Fibroblast of the aortic adventitia (primary cell): ENCODE measurements at regions not wholly inside any gene's neighbourhood (a gene's known extent, or its start where the extent isn't known, plus 50 kb on each side); places are given as distances from the start of the nearest gene placed in this dataset.

Source experiments
- DNase-seq: peaks from one replicate; pipeline ENCODE4 v3.0.0-alpha.2; 2010; ENCODE audit warnings: low read depth
- H3K4me3 ChIP-seq: 2 replicates; pipeline ENCODE4 v1.5.1; 2011; ENCODE audit warnings: low read depth, mild to moderate bottlenecking, control low read depth, low read length, moderate library complexity
- TF ChIP-seq, protein P1 (sequence below): IDR thresholded peaks from 2 replicates; pipeline ENCODE4 v1.5.1; 2011; ENCODE audit warnings: mild to moderate bottlenecking, low read length, control low read depth, inconsistent platforms; ENCODE audit not compliant: insufficient read depth

DNA sequence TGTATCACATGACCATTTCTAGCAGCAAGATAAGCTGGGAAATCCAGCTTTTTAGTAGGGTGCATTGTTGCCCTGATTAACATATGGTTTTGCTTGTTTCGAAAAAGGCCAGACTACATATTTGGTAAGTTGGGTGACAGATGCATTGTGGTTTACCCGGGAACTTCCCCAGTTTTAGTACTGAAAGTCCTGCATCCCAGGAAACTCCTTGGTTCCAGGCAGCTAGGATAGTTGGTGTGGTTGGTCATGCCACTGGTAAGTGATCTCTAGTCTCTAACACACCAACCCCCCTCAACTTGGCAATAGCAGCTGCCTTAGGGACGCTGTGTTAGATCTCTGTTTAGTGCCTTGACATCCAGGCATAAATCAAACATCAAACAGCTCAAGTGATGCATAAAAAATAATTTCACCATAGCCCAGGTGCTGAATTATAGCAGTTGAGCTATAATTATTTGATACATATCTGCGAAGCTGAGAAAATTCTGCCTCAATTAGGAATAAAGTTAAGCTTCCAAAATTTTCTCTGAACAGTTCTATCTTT is 216.5 kb downstream of the TFAP2C start:
- TF ChIP-seq, protein P1, sequence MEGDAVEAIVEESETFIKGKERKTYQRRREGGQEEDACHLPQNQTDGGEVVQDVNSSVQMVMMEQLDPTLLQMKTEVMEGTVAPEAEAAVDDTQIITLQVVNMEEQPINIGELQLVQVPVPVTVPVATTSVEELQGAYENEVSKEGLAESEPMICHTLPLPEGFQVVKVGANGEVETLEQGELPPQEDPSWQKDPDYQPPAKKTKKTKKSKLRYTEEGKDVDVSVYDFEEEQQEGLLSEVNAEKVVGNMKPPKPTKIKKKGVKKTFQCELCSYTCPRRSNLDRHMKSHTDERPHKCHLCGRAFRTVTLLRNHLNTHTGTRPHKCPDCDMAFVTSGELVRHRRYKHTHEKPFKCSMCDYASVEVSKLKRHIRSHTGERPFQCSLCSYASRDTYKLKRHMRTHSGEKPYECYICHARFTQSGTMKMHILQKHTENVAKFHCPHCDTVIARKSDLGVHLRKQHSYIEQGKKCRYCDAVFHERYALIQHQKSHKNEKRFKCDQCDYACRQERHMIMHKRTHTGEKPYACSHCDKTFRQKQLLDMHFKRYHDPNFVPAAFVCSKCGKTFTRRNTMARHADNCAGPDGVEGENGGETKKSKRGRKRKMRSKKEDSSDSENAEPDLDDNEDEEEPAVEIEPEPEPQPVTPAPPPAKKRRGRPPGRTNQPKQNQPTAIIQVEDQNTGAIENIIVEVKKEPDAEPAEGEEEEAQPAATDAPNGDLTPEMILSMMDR, result no peak
- DNase-seq, result no peak

DNA sequence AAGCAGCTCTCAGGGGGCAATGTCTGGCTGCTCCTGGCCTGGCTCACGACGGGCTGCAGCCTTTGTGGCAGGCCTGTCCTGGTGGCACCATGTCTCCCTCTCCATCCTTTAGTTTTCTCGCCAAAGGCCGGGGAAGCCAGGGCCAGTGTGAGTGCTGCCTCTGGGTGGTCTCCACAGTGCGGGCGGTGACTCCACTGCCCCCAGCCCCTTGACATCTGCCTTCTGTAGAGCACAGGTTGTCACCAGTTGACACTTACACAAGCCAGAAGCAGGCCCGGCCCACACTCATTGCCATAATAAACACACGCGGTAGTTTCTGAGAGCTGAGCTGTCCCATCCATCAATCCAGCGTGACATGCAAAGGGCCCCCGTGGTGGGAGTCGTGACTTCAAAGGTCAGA is 219.5 kb downstream of the TFAP2C start:
- TF ChIP-seq, protein P1, result no peak
- no peak for DNase-seq
- H3K4me3 ChIP-seq, result no peak overlapping the region

More for the DNA sequence above, 216.5 kb downstream of the TFAP2C start:
- H3K4me3 ChIP-seq, result no peak overlapping the region

DNA sequence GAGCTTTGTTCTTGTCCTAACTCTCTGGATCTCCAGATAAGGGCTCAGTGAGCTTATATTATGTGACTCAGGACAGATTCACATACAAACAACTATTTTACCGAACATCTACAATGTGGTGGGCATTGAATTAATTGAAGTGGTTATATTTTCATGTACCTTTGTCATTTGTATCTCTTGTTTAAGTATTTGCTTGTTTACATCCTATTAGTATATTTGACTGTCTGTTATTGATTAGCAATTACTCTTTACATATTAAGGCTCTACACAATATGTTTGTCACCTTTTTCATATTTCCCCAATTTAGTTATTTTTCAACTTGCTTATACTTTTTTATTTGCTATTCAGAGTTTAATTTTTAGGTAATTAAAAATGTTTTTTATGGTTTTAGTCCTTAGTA is 222.4 kb downstream of the TFAP2C start:
- TF ChIP-seq, protein P1, result no peak
- no peak for DNase-seq
- no peak overlapping the region for H3K4me3 ChIP-seq

DNA sequence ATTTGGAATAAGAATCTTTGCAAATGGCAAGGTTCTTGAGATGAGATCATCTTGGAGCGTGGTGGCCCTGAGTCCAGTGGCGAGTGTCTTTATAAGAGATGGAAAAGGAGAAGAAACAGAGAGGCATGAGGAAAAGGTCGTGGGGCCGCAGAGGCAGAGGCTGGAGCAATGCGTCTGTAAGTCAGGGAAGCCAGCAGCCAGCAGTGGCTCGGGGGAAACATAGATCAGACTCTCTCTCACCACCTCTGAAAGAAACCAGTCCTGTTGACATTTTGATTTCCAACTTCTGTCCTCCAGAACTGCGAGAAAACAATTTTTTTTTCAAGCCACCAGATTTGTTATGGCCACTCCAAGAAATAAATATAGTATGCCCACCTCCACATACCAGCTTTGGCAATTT is 226.6 kb downstream of the TFAP2C start:
- TF ChIP-seq, protein P1, result no peak
- H3K4me3 ChIP-seq, result no peak overlapping the region
- no peak for DNase-seq

DNA sequence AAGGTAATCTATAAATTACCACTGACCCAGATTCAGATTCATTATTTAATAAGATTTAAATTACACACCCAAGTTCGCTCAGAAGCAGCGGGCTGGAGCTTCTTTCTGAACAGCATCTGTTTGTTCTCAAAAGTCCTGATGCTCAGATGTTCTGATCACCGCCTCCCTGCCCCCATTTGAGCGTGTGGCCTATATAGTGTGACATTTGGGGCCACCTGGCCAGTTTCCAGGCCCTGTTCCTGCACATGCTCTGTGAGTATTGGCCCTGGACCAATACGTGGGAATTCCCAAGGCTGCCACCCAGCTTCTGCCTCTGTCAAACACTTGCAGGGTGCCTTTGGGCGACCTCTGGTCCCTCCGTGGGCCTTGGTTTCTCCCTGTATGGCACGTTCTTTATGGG is 228.8 kb downstream of the TFAP2C start:
- H3K4me3 ChIP-seq, result no peak overlapping the region
- TF ChIP-seq, protein P1, result no peak
- no peak for DNase-seq

DNA sequence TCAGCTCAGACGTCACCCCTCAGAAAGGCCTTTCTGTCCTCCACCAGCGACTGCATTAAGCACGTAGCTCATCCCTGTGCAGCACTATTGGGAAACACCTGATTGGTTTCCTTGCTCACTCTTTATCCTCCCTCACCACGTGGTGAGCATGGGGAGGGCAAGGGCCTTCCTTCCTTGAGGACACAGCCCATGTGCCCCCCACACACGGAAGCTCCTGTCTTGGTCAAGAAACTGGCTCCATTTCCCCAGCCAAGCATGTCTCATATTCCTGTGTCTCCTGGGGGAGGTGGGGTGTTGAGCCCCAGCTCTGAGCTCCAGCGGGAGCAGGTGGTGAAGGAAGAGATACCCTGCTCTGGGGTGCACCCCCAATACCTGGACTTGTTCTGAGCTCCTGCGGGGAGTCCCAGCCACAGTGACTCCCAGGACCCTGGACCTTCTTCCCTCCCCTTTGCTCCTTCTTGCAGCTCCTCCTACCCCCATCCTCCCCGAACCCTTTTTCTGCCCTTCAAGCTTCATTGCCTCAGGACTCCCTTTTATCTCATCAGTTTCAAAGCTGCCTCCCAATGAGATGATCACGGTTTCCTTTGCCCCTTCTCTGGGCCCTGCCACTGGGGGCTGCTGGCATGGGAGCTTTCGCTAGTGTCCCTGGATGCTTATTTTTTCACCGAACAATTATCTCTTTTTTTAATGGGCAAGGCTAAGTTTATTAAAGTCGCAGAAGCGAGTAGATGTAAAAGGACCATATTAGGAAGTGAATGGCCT is 230.1 kb downstream of the TFAP2C start:
- TF ChIP-seq, protein P1, result no peak
- no peak overlapping the region for H3K4me3 ChIP-seq
- DNase-seq, result no peak
